OCI-LY1 (cell line): ENCODE measurements at regions not wholly inside any gene's neighbourhood (a gene's known extent, or its start where the extent isn't known, plus 50 kb on each side); places are given as distances from the start of the nearest gene placed in this dataset.

Experiments used
- H2AFZ ChIP-seq: fragments of 200-600 bp; sonication (generic), shearing (Covaris generic); 2 replicates; pipeline ENCODE4 v1.6.0; 2014; ENCODE audit warnings: antibody characterized with exemption, mild to moderate bottlenecking, low read length
- H3F3A ChIP-seq: fragments of 200-600 bp; sonication (generic), shearing (Covaris generic); 2 replicates; pipeline ENCODE4 v1.6.0; 2014; ENCODE audit warnings: mild to moderate bottlenecking, antibody characterized with exemption, low read length, moderate library complexity; ENCODE audit not compliant: insufficient read depth
- H3K27ac ChIP-seq: fragments of 200-600 bp; sonication (generic); 2 replicates; pipeline ENCODE4 v1.5.1; 2014; ENCODE audit warnings: low read length, mixed run types, mild to moderate bottlenecking, low read depth; ENCODE audit not compliant: poor library complexity, severe bottlenecking
- H3K27me3 ChIP-seq: fragments of 200-600 bp; sonication (generic); 2 replicates; pipeline ENCODE4 v1.6.0; 2014; ENCODE audit warnings: antibody characterized with exemption, mild to moderate bottlenecking, low read length, moderate library complexity; ENCODE audit not compliant: insufficient read depth
- H3K36me3 ChIP-seq: fragments of 200-600 bp; sonication (generic); 2 replicates; pipeline ENCODE4 v1.6.1; 2014; ENCODE audit warnings: mild to moderate bottlenecking, antibody characterized with exemption, low read length, moderate library complexity, mixed read lengths; ENCODE audit not compliant: insufficient read depth
- H3K4me1 ChIP-seq: fragments of 200-600 bp; sonication (generic); 2 replicates; pipeline ENCODE4 v1.5.1; 2014; ENCODE audit warnings: mild to moderate bottlenecking, low read length, moderate library complexity; ENCODE audit not compliant: insufficient read depth, severe bottlenecking
- H3K4me2 ChIP-seq: fragments of 200-600 bp; sonication (generic), shearing (Covaris generic); 2 replicates; pipeline ENCODE4 v1.6.1; 2014; ENCODE audit warnings: low read length
- H3K4me3 ChIP-seq: fragments of 200-600 bp; sonication (generic); 2 replicates; pipeline ENCODE4 v1.5.1; 2014; ENCODE audit warnings: low read length, low read depth, mild to moderate bottlenecking, mixed read lengths; ENCODE audit not compliant: poor library complexity, severe bottlenecking
- H3K79me2 ChIP-seq: fragments of 200-600 bp; shearing (Covaris generic); 2 replicates; pipeline ENCODE4 v1.6.1; 2016; ENCODE audit warnings: mixed run types, low read length, mixed read lengths; ENCODE audit not compliant: insufficient read depth
- H3K9ac ChIP-seq: fragments of 200-600 bp; sonication (generic), shearing (Covaris generic); 2 replicates; pipeline ENCODE4 v1.6.1; 2014; ENCODE audit warnings: mild to moderate bottlenecking, low read length, mixed read lengths
- H3K9me2 ChIP-seq: fragments of 200-600 bp; sonication (generic), shearing (Covaris generic); 2 replicates; pipeline ENCODE4 v1.6.1; 2014; ENCODE audit warnings: low read depth, mild to moderate bottlenecking, low read length, mixed read lengths
- H3K9me3 ChIP-seq: fragments of 200-600 bp; shearing (Covaris generic); 2 replicates; pipeline ENCODE4 v1.6.1; 2014; ENCODE audit warnings: low read length, mixed read lengths
- H4K20me1 ChIP-seq: fragments of 200-600 bp; sonication (generic), shearing (Covaris generic); 2 replicates; pipeline ENCODE4 v1.6.0; 2016; ENCODE audit warnings: mild to moderate bottlenecking, low read length; ENCODE audit not compliant: insufficient read depth
- EZH2 ChIP-seq: fragments of 200-600 bp; sonication (generic), shearing (Covaris generic); IDR thresholded peaks from 2 replicates; pipeline ENCODE4 v1.8.0; 2017; ENCODE audit warnings: borderline replicate concordance, mixed run types, mild to moderate bottlenecking, antibody characterized with exemption, low read length, moderate library complexity, mixed read lengths
- TF ChIP-seq, protein P1 (sequence below): fragments of 200-600 bp; sonication (generic), shearing (Covaris generic); IDR thresholded peaks from 2 replicates; pipeline ENCODE4 v1.5.1; 2017; ENCODE audit warnings: mild to moderate bottlenecking, antibody characterized with exemption, low read length, moderate library complexity, mixed read lengths

- Histone ChIP-seq H3K4me2 (no peak overlapping the region), H2AFZ (no peak overlapping the region), H3F3A (no peaks in the 10 kb centered on the region), H3K79me2 (no peaks in the 10 kb centered on the region), H4K20me1 (no peaks in the 10 kb centered on the region), H3K9me2 (no peaks in the 10 kb centered on the region), H3K27ac (no peak overlapping the region), H3K36me3 (no peaks in the 10 kb centered on the region), H3K9ac (no peak overlapping the region), H3K4me3 (no peak overlapping the region), H3K9me3 (no peaks in the 10 kb centered on the region), H3K27me3 (no peaks in the 10 kb centered on the region), H3K4me1 (no peaks in the 10 kb centered on the region)
- TF ChIP-seq EZH2: no peak
- TF ChIP-seq, protein P1, sequence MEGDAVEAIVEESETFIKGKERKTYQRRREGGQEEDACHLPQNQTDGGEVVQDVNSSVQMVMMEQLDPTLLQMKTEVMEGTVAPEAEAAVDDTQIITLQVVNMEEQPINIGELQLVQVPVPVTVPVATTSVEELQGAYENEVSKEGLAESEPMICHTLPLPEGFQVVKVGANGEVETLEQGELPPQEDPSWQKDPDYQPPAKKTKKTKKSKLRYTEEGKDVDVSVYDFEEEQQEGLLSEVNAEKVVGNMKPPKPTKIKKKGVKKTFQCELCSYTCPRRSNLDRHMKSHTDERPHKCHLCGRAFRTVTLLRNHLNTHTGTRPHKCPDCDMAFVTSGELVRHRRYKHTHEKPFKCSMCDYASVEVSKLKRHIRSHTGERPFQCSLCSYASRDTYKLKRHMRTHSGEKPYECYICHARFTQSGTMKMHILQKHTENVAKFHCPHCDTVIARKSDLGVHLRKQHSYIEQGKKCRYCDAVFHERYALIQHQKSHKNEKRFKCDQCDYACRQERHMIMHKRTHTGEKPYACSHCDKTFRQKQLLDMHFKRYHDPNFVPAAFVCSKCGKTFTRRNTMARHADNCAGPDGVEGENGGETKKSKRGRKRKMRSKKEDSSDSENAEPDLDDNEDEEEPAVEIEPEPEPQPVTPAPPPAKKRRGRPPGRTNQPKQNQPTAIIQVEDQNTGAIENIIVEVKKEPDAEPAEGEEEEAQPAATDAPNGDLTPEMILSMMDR: no peak
Observed at GRCh38 chr1:75992312-75992711, 60.1 kb upstream of the ASB17 start.

GRCh38 chr1:75993661-75994060 is 61.5 kb upstream of the ASB17 start:
- no peaks in the 10 kb centered on the region for H3K9me2 ChIP-seq
- no peaks in the 10 kb centered on the region for H3K79me2 ChIP-seq
- no peaks in the 10 kb centered on the region for H3K9me3 ChIP-seq
- no peaks in the 10 kb centered on the region for H4K20me1 ChIP-seq
- no peaks in the 10 kb centered on the region for H3K36me3 ChIP-seq
- no peak overlapping the region for H3K9ac ChIP-seq
- H3K4me3 ChIP-seq: no peak overlapping the region
- no peaks in the 10 kb centered on the region for H3K4me1 ChIP-seq
- no peak for TF ChIP-seq EZH2
- TF ChIP-seq, protein P1: no peak
- H3K27me3 ChIP-seq: no peaks in the 10 kb centered on the region
- H3K4me2 ChIP-seq: no peak overlapping the region
- H2AFZ ChIP-seq: no peak overlapping the region
- no peak overlapping the region for H3K27ac ChIP-seq
- H3F3A ChIP-seq: no peaks in the 10 kb centered on the region

GRCh38 chr1:75996196-75996595 is 64.0 kb upstream of the ASB17 start:
- Histone ChIP-seq H3K27ac (no peak overlapping the region), H3K4me1 (no peaks in the 10 kb centered on the region), H3K9me3 (no peaks in the 10 kb centered on the region), H4K20me1 (no peaks in the 10 kb centered on the region), H3K4me3 (no peak overlapping the region), H3K9me2 (no peaks in the 10 kb centered on the region), H3K36me3 (no peaks in the 10 kb centered on the region), H3K4me2 (no peak overlapping the region), H3K27me3 (no peaks in the 10 kb centered on the region), H3K79me2 (no peaks in the 10 kb centered on the region), H3F3A (no peaks in the 10 kb centered on the region), H3K9ac (no peak overlapping the region), H2AFZ (no peak overlapping the region)
- TF ChIP-seq, protein P1: no peak
- TF ChIP-seq EZH2: no peak
